Astrocyte (in vitro differentiated cells and primary cell): ENCODE measurements at regions not wholly inside any gene's neighbourhood (a gene's known extent, or its start where the extent isn't known, plus 50 kb on each side); places are given as distances from the start of the nearest gene placed in this dataset.

Experiments
- DNase-seq: peaks from one replicate; pipeline ENCODE4 v3.0.0-alpha.2; 2010; ENCODE audit warnings: low read depth
- FAIRE-seq: peaks from 2 replicates; lab custom pipeline; 2011; peaks lifted over from hg19 to GRCh38; lab: Jason Lieb, UNC
- H2AFZ ChIP-seq: 2 replicates; pipeline ENCODE4 v1.6.0; 2012; ENCODE audit warnings: low read depth, low read length, inconsistent platforms
- H3K27ac ChIP-seq: 2 replicates; pipeline ENCODE4 v1.5.1; 2011; ENCODE audit warnings: low read depth, low read length, inconsistent platforms
- H3K27me3 ChIP-seq: 2 replicates; pipeline ENCODE4 v1.6.0; 2011; ENCODE audit warnings: low read length, inconsistent platforms; ENCODE audit not compliant: insufficient read depth
- H3K36me3 ChIP-seq: 2 replicates; pipeline ENCODE4 v1.5.1; 2011; ENCODE audit warnings: low read length, inconsistent platforms; ENCODE audit not compliant: insufficient read depth
- H3K4me1 ChIP-seq: 2 replicates; pipeline ENCODE4 v1.5.1; 2011; ENCODE audit warnings: low read length, inconsistent platforms; ENCODE audit not compliant: insufficient read depth
- H3K4me2 ChIP-seq: 2 replicates; pipeline ENCODE4 v1.6.0; 2012; ENCODE audit warnings: low read length, inconsistent platforms
- H3K4me3 ChIP-seq: 2 replicates; pipeline ENCODE4 v1.5.1; 2011; ENCODE audit warnings: low read depth, mild to moderate bottlenecking, low read length, inconsistent platforms; ENCODE audit not compliant: insufficient read depth
- H3K79me2 ChIP-seq: 2 replicates; pipeline ENCODE4 v1.6.0; 2012; ENCODE audit warnings: mild to moderate bottlenecking, low read length, inconsistent platforms; ENCODE audit not compliant: insufficient read depth
- H3K9ac ChIP-seq: 2 replicates; pipeline ENCODE4 v1.6.0; 2012; ENCODE audit warnings: mild to moderate bottlenecking, low read length, inconsistent platforms
- H3K9me3 ChIP-seq: 2 replicates; pipeline ENCODE4 v1.5.1; 2012; ENCODE audit warnings: low read depth, mild to moderate bottlenecking, low read length, inconsistent platforms; ENCODE audit not compliant: insufficient read depth
- H4K20me1 ChIP-seq: 2 replicates; pipeline ENCODE4 v1.6.0; 2012; ENCODE audit warnings: low read length, inconsistent platforms; ENCODE audit not compliant: insufficient read depth
- H3K27ac Mint-ChIP-seq: one replicate; pipeline ENCODE4 v1.8.0; 2021; ENCODE audit warnings: mild to moderate bottlenecking, mixed read lengths; ENCODE audit not compliant: unreplicated experiment
- H3K27me3 Mint-ChIP-seq: one replicate; pipeline ENCODE4 v1.8.0; 2021; ENCODE audit warnings: low read depth, mixed read lengths; ENCODE audit not compliant: unreplicated experiment
- H3K36me3 Mint-ChIP-seq: one replicate; pipeline ENCODE4 v1.8.0; 2021; ENCODE audit warnings: low read depth, mixed read lengths; ENCODE audit not compliant: unreplicated experiment
- H3K4me1 Mint-ChIP-seq: one replicate; pipeline ENCODE4 v1.8.0; 2021; ENCODE audit warnings: low read depth, mixed read lengths; ENCODE audit not compliant: unreplicated experiment
- H3K4me3 Mint-ChIP-seq: one replicate; pipeline ENCODE4 v1.8.0; 2021; ENCODE audit warnings: mild to moderate bottlenecking, moderate library complexity, mixed read lengths; ENCODE audit not compliant: unreplicated experiment
- H3K9me3 Mint-ChIP-seq: one replicate; pipeline ENCODE4 v1.8.0; 2021; ENCODE audit warnings: mild to moderate bottlenecking, mixed read lengths; ENCODE audit not compliant: unreplicated experiment
- EZH2 ChIP-seq: IDR thresholded peaks from 2 replicates; pipeline ENCODE4 v1.6.1; 2012; ENCODE audit warnings: mild to moderate bottlenecking, low read length, inconsistent platforms; ENCODE audit not compliant: insufficient read depth
- TF ChIP-seq, protein P1 (sequence below): IDR thresholded peaks from 2 replicates; pipeline ENCODE4 v1.5.1; 2011; ENCODE audit warnings: low read depth, mild to moderate bottlenecking, inconsistent platforms, low read length, moderate library complexity; ENCODE audit not compliant: insufficient read depth

DNA sequence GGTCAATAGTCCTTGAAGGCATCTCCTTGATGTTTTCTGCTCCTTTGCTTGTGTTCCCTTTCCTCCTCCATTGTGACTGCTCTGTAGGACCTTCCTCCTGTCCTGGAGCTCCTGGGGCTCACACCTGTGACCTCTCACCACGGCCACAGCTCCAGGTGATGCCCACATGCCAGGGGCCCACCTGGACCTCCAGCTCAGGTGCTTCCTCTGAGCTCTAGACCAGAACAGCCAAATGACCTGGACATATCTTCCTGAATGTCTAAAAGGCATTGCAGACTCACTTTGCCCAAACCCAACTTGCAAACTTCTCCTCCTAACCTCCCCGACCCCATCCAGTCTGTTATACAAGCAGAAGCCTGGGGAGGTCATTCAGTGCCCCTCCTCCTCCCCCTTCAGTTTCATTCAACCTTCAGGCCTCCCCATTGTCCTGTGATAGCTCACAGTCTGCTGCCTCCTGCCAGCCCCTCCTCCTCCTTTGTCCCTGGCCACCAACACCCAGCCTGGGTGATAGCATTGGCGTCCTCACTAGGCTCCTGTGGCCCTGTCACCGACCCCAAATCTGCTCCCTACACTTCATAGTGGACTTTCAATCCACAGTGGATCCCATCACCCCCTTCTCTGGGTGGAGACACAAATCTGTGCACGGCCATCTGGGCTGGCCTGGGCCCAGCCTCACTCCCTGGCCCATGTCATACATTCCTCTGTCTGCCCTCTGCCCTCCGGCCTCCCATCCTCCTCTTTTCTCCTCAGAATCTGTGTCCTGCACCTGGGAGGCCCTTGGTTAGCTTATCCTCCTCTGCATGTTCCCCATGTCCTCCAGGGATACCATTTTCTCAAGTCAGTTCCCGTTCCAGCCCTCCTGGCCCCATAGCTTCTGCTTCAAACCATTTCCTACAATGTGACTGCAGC, 310.4 kb upstream of the HDAC4 start:
- Mint-ChIP-seq H3K9me3 (peaks cover 36% of the 10 kb centered on the region), H3K4me1 (peaks cover 2% of the 10 kb centered on the region), H3K27ac (no peak overlapping the region), H3K4me3 (no peak overlapping the region), H3K27me3 (peaks cover 19% of the 10 kb centered on the region), H3K36me3 (no peaks in the 10 kb centered on the region)
- FAIRE-seq: no peak
- DNase-seq: no peak
- no peak overlapping the region for H3K4me2 ChIP-seq
- H2AFZ ChIP-seq: no peak overlapping the region
- H3K79me2 ChIP-seq: no peaks in the 10 kb centered on the region
- peaks cover 6% of the 10 kb centered on the region for H3K9me3 ChIP-seq
- no peak for TF ChIP-seq EZH2
- TF ChIP-seq, protein P1, sequence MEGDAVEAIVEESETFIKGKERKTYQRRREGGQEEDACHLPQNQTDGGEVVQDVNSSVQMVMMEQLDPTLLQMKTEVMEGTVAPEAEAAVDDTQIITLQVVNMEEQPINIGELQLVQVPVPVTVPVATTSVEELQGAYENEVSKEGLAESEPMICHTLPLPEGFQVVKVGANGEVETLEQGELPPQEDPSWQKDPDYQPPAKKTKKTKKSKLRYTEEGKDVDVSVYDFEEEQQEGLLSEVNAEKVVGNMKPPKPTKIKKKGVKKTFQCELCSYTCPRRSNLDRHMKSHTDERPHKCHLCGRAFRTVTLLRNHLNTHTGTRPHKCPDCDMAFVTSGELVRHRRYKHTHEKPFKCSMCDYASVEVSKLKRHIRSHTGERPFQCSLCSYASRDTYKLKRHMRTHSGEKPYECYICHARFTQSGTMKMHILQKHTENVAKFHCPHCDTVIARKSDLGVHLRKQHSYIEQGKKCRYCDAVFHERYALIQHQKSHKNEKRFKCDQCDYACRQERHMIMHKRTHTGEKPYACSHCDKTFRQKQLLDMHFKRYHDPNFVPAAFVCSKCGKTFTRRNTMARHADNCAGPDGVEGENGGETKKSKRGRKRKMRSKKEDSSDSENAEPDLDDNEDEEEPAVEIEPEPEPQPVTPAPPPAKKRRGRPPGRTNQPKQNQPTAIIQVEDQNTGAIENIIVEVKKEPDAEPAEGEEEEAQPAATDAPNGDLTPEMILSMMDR: no peak
- no peaks in the 10 kb centered on the region for H3K4me1 ChIP-seq
- no peaks in the 10 kb centered on the region for H4K20me1 ChIP-seq
- H3K27me3 ChIP-seq: no peaks in the 10 kb centered on the region
- H3K4me3 ChIP-seq: no peak overlapping the region
- H3K27ac ChIP-seq: no peak overlapping the region
- no peaks in the 10 kb centered on the region for H3K36me3 ChIP-seq
- no peak overlapping the region for H3K9ac ChIP-seq

DNA sequence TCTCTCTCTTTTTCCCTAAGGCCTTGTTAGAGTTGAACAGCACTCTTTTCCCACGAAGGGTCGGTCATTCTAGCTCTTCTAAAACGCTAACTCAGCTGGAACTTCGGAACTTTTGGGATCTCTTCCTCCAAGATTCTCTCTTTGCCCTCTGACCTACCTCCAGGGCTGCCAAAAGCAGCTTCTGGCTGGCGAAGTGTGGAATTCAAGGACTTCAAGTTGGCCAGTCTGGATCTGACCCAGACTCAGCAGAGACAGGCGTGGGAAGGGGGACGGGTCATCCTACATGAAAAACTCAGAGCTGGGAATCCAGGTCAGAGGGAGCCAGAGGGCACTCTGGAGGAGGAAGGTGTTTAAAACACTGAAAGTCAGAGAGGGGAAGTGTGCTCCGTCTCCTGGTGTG, 305.5 kb upstream of the HDAC4 start:
- no peak overlapping the region for H2AFZ ChIP-seq
- no peak overlapping the region for H3K4me3 ChIP-seq
- H3K27ac Mint-ChIP-seq: no peak overlapping the region
- no peak for TF ChIP-seq EZH2
- TF ChIP-seq, protein P1: no peak
- H4K20me1 ChIP-seq: no peaks in the 10 kb centered on the region
- no peaks in the 10 kb centered on the region for H3K4me1 ChIP-seq
- H3K9me3 ChIP-seq: no peaks in the 10 kb centered on the region
- H3K27me3 ChIP-seq: no peaks in the 10 kb centered on the region
- H3K79me2 ChIP-seq: no peaks in the 10 kb centered on the region
- H3K36me3 ChIP-seq: no peaks in the 10 kb centered on the region
- peaks cover 22% of the 10 kb centered on the region for H3K27me3 Mint-ChIP-seq
- H3K4me1 Mint-ChIP-seq: peaks cover 3% of the 10 kb centered on the region
- DNase-seq (no peak), FAIRE-seq (no peak)
- peaks cover 8% of the 10 kb centered on the region for H3K9me3 Mint-ChIP-seq
- H3K4me3 Mint-ChIP-seq: no peak overlapping the region
- H3K9ac ChIP-seq: no peak overlapping the region
- no peak overlapping the region for H3K27ac ChIP-seq
- H3K4me2 ChIP-seq: no peak overlapping the region
- no peaks in the 10 kb centered on the region for H3K36me3 Mint-ChIP-seq

DNA sequence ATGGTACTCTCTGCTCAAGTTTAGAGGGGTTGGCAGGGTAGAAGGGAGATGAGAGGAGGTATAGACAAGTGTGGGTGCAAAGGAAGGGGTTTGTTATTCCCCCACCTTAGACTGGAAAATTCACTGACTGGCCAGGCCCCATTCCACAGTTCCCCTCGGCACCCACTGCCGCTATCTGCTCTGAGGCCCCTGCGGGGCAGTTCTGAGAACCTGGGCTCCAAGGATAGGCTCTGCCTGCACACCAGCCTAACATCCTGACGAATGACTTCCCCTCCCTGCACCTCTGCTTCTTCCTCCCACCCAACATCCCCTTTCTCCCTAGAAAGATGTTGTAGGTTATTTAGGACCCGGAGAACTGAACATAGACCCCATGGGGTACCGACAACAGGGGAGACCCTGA, 303.9 kb upstream of the HDAC4 start:
- H3K9me3 ChIP-seq: no peaks in the 10 kb centered on the region
- no peaks in the 10 kb centered on the region for H3K79me2 ChIP-seq
- Mint-ChIP-seq H3K4me1 (peaks cover 3% of the 10 kb centered on the region), H3K4me3 (no peak overlapping the region), H3K9me3 (peaks cover 2% of the 10 kb centered on the region), H3K27me3 (peaks cover 18% of the 10 kb centered on the region), H3K36me3 (no peaks in the 10 kb centered on the region), H3K27ac (no peak overlapping the region)
- no peaks in the 10 kb centered on the region for H3K36me3 ChIP-seq
- no peak overlapping the region for H3K4me3 ChIP-seq
- H2AFZ ChIP-seq: no peak overlapping the region
- DNase-seq: no peak
- no peak overlapping the region for H3K4me2 ChIP-seq
- H3K27me3 ChIP-seq: no peaks in the 10 kb centered on the region
- TF ChIP-seq, protein P1: no peak
- no peak for TF ChIP-seq EZH2
- H4K20me1 ChIP-seq: no peaks in the 10 kb centered on the region
- FAIRE-seq: no peak
- no peak overlapping the region for H3K9ac ChIP-seq
- H3K4me1 ChIP-seq: no peaks in the 10 kb centered on the region
- H3K27ac ChIP-seq: no peak overlapping the region
